BLaER1 treated with 17β-estradiol and CSF1 and Interleukin-3, amounts not matched to agents 10 nM and 100 nM (cell line): ENCODE measurements at regions not wholly inside any gene's neighbourhood (a gene's known extent, or its start where the extent isn't known, plus 50 kb on each side); places are given as distances from the start of the nearest gene placed in this dataset.
"Not testable (repeated sequence)": the region's sequence is repeated elsewhere in the genome, so short reads cannot be mapped to it uniquely, and the experiment has no call there.

Source experiments
- H3K27ac ChIP-seq, 11 experiments: shearing (Covaris generic); formaldehyde crosslinking; 2 replicates each; pipeline ENCODE4 v1.8.1; 2022
- H3K27me3 ChIP-seq, 11 experiments: shearing (Covaris generic); formaldehyde crosslinking; 2 replicates each; pipeline ENCODE4 v1.8.1; 2022
- H3K36me3 ChIP-seq, 11 experiments: shearing (Covaris generic); formaldehyde crosslinking; 2 replicates each; pipeline ENCODE4 v1.8.1; 2022
- H3K4me1 ChIP-seq, 10 experiments: shearing (Covaris generic); formaldehyde crosslinking; 2 replicates each; pipeline ENCODE4 v1.8.1; 2022
- H3K4me2 ChIP-seq, 11 experiments: shearing (Covaris generic); formaldehyde crosslinking; 2 replicates each; pipeline ENCODE4 v1.8.1; 2022
- H3K4me3 ChIP-seq, 10 experiments: shearing (Covaris generic); formaldehyde crosslinking; 2 replicates each; pipeline ENCODE4 v1.8.1; 2022
- H3K9ac ChIP-seq, 11 experiments: shearing (Covaris generic); formaldehyde crosslinking; 2 replicates each; pipeline ENCODE4 v1.8.1; 2022
- H3K9me3 ChIP-seq, 11 experiments: shearing (Covaris generic); formaldehyde crosslinking; replicated peaks in 1 of 11; 2 replicates each; pipeline ENCODE4 v1.8.1; 2022
- H4K20me1 ChIP-seq, 11 experiments: shearing (Covaris generic); formaldehyde crosslinking; 2 replicates each; pipeline ENCODE4 v1.8.1; 2022
- Cebpa-rat ChIP-seq, 11 experiments: shearing (Covaris generic); IDR thresholded peaks; 2 replicates each; pipeline ENCODE4 v1.8.1; 2022

GRCh38 chr2:140076164-140076563, 1296.0 kb upstream of the NXPH2 start:
- Histone ChIP-seq H3K27me3 (no peaks in the 10 kb centered on the region), H3K4me1 (no peaks in the 10 kb centered on the region), H3K4me3 (no peak overlapping the region), H3K27ac (no peak overlapping the region), H3K36me3 (no peaks in the 10 kb centered on the region), H4K20me1 (no peaks in the 10 kb centered on the region), H3K9me3 (peaks cover 0 to 12% (median 6%) of the 10 kb centered on the region in 11 experiments; a peak in 11 of 22 replicates), H3K9ac (no peak overlapping the region), H3K4me2 (no peak overlapping the region)
- no peak for TF ChIP-seq Cebpa-rat (IDR thresholded peaks at IDR 0.05)

DNA sequence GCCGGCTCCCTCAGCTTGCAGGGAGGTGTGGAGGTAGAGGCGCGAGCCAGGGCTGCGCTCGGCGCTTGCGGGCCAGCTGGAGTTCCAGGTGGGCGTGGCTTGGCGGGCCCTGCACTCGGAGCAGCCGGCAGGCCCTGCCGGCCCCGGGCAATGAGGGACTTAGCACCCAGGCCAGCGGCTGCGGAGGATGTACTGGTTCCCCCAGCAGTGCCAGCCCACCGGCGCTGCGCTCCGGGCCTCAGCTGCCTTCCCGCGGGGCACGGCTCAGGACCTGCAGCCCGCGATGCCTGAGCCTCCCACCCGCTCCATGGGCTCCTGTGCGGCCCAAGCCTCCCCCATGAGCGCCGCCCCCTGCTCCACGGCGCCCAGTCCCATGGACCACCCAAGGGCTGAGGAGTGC, 1293.6 kb upstream of the NXPH2 start:
- H3K27me3 ChIP-seq, H3K9ac ChIP-seq, H4K20me1 ChIP-seq, H3K27ac ChIP-seq, H3K4me3 ChIP-seq, H3K4me2 ChIP-seq, H3K36me3 ChIP-seq, H3K4me1 ChIP-seq: not testable (repeated sequence)
- H3K9me3 ChIP-seq = peaks cover 0 to 12% (median 6%) of the 10 kb centered on the region in 11 experiments; a peak in 11 of 22 replicates

DNA sequence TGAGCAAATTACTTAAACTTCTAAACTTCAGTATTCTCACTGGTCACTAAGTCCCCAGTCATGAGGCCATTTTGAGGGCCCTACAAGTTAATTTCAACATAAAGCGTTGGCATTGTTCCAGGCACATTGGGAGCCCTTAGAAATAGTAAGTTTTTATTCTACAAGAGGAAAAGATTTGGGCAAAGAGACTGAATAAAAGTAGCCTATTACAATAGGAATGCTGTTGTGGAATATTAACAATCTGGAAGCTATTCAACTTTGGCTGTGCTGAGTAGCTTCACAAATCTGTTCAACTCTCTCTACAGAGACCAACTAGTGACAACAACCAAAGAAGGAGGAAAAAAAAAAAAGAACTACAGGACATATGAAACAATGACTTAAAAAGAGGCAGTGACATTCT, 1287.5 kb upstream of the NXPH2 start:
- no peak overlapping the region for H3K4me2 ChIP-seq
- no peak for TF ChIP-seq Cebpa-rat (IDR thresholded peaks at IDR 0.05)
- H3K27me3 ChIP-seq = no peaks in the 10 kb centered on the region
- H3K27ac ChIP-seq = no peak overlapping the region
- H3K9ac ChIP-seq = no peak overlapping the region
- no peaks in the 10 kb centered on the region for H3K4me1 ChIP-seq
- no peaks in the 10 kb centered on the region for H4K20me1 ChIP-seq
- no peaks in the 10 kb centered on the region for H3K36me3 ChIP-seq
- H3K9me3 ChIP-seq = no peaks in the 10 kb centered on the region
- H3K4me3 ChIP-seq = no peak overlapping the region

- TF ChIP-seq Cebpa-rat (IDR thresholded peaks at IDR 0.05) = no peak
- no peaks in the 10 kb centered on the region for H3K36me3 ChIP-seq
- no peak overlapping the region for H3K4me3 ChIP-seq
- no peaks in the 10 kb centered on the region for H3K27me3 ChIP-seq
- no peak overlapping the region for H3K4me2 ChIP-seq
- no peaks in the 10 kb centered on the region for H4K20me1 ChIP-seq
- no peaks in the 10 kb centered on the region for H3K9me3 ChIP-seq
- H3K27ac ChIP-seq = no peak overlapping the region
- no peak overlapping the region for H3K9ac ChIP-seq
- no peaks in the 10 kb centered on the region for H3K4me1 ChIP-seq
Observed at GRCh38 chr2:140064243-140064642, 1284.1 kb upstream of the NXPH2 start.

DNA sequence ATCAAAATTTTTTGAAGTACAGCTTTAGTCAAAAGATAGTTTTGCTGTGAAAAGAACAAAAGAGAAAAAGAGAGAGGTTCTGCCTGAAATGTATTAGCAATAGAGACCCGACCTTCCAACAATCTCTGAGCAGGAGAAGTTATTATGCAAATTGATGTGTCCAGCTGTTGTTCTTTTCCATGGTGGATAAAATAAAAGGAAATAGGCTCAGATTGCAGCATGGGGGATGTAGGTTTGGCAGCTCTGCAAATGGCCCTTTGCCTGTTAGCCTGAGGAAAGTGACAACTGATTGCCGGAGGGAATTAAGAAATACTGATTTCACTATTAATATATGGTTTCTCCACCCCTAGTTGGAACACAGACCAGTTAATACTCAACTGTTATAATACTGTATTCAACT, 1283.2 kb upstream of the NXPH2 start:
- no peak overlapping the region for H3K4me2 ChIP-seq

GRCh38 chr2:140061240-140061639, 1281.0 kb upstream of the NXPH2 start:
- no peaks in the 10 kb centered on the region for H3K36me3 ChIP-seq
- H3K27ac ChIP-seq = no peak overlapping the region
- H4K20me1 ChIP-seq = no peaks in the 10 kb centered on the region
- H3K27me3 ChIP-seq = no peaks in the 10 kb centered on the region
- H3K4me2 ChIP-seq = no peak overlapping the region
- no peak overlapping the region for H3K9ac ChIP-seq
- H3K4me3 ChIP-seq = no peak overlapping the region
- no peaks in the 10 kb centered on the region for H3K4me1 ChIP-seq
- no peaks in the 10 kb centered on the region for H3K9me3 ChIP-seq
- no peak for TF ChIP-seq Cebpa-rat (IDR thresholded peaks at IDR 0.05)

More for the DNA sequence above, 1283.2 kb upstream of the NXPH2 start:
- H3K4me3 ChIP-seq = no peak overlapping the region
- no peak for TF ChIP-seq Cebpa-rat (IDR thresholded peaks at IDR 0.05)
- H4K20me1 ChIP-seq = no peaks in the 10 kb centered on the region
- no peaks in the 10 kb centered on the region for H3K9me3 ChIP-seq
- no peaks in the 10 kb centered on the region for H3K4me1 ChIP-seq
- no peaks in the 10 kb centered on the region for H3K36me3 ChIP-seq
- no peak overlapping the region for H3K27ac ChIP-seq
- no peak overlapping the region for H3K9ac ChIP-seq
- H3K27me3 ChIP-seq = no peaks in the 10 kb centered on the region

GRCh38 chr2:140057928-140058327, 1277.7 kb upstream of the NXPH2 start:
- no peak overlapping the region for H3K9ac ChIP-seq
- no peaks in the 10 kb centered on the region for H3K4me1 ChIP-seq
- TF ChIP-seq Cebpa-rat (IDR thresholded peaks at IDR 0.05) = no peak
- H3K9me3 ChIP-seq = no peaks in the 10 kb centered on the region
- no peaks in the 10 kb centered on the region for H3K36me3 ChIP-seq
- H3K27me3 ChIP-seq = no peaks in the 10 kb centered on the region
- no peaks in the 10 kb centered on the region for H4K20me1 ChIP-seq
- H3K4me3 ChIP-seq = no peak overlapping the region
- H3K27ac ChIP-seq = no peak overlapping the region
- no peak overlapping the region for H3K4me2 ChIP-seq

GRCh38 chr2:140041811-140042210, 1261.6 kb upstream of the NXPH2 start:
- Histone ChIP-seq H3K27ac (no peak overlapping the region), H3K9ac (no peak overlapping the region), H3K27me3 (no peaks in the 10 kb centered on the region), H4K20me1 (no peaks in the 10 kb centered on the region), H3K4me1 (no peaks in the 10 kb centered on the region), H3K4me2 (no peak overlapping the region), H3K9me3 (peaks cover 0 to 16% (median 14%) of the 10 kb centered on the region in 11 experiments; a peak in 11 of 22 replicates), H3K36me3 (no peaks in the 10 kb centered on the region), H3K4me3 (no peak overlapping the region)
- no peak for TF ChIP-seq Cebpa-rat (IDR thresholded peaks at IDR 0.05)

GRCh38 chr2:140041239-140041638, 1261.0 kb upstream of the NXPH2 start:
- TF ChIP-seq Cebpa-rat (IDR thresholded peaks at IDR 0.05) = no peak
- no peaks in the 10 kb centered on the region for H3K36me3 ChIP-seq

DNA sequence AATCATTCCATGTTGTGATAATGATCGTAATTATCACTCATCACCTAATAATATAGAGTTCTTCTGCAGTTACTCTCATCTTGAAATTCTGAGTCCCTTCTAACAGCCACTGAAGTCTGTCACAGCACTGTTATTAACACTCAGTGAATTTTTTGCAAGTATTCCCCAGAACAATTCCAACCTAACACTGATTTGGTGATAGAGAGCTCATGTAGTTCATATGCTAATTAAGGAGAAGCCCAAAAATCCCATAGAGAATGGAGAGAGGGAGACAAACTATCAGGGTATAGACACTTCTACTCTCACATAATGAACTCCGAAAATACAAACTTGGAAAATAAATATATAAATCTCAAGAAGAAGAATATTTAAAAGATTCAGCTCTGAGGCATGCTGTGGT, 1253.4 kb upstream of the NXPH2 start:
- H3K4me3 ChIP-seq = no peak overlapping the region
- H3K27ac ChIP-seq = no peak overlapping the region
- TF ChIP-seq Cebpa-rat (IDR thresholded peaks at IDR 0.05) = no peak
- peaks cover 0 to 16% (median 0%) of the 10 kb centered on the region in 10 experiments; a peak in 3 of 20 replicates for H3K4me1 ChIP-seq
- no peak overlapping the region for H3K4me2 ChIP-seq
- peaks cover 0 to 21% (median 9%) of the 10 kb centered on the region in 11 experiments; a peak in 12 of 22 replicates for H3K9me3 ChIP-seq
- H4K20me1 ChIP-seq = no peaks in the 10 kb centered on the region
- no peaks in the 10 kb centered on the region for H3K27me3 ChIP-seq
- H3K36me3 ChIP-seq = no peaks in the 10 kb centered on the region
- H3K9ac ChIP-seq = no peak overlapping the region

More at GRCh38 chr2:140041239-140041638, 1261.0 kb upstream of the NXPH2 start:
- no peaks in the 10 kb centered on the region for H4K20me1 ChIP-seq
- no peak overlapping the region for H3K9ac ChIP-seq
- H3K9me3 ChIP-seq = peaks cover 0 to 22% (median 14%) of the 10 kb centered on the region in 11 experiments; a peak in 12 of 22 replicates
- H3K27ac ChIP-seq = no peak overlapping the region
- H3K4me1 ChIP-seq = no peaks in the 10 kb centered on the region
- H3K4me3 ChIP-seq = no peak overlapping the region
- H3K4me2 ChIP-seq = no peak overlapping the region
- H3K27me3 ChIP-seq = no peaks in the 10 kb centered on the region
